GM12891 (cell line): ENCODE measurements at regions not wholly inside any gene's neighbourhood (a gene's known extent, or its start where the extent isn't known, plus 50 kb on each side); places are given as distances from the start of the nearest gene placed in this dataset.

Experiments used
- DNase-seq: peaks from one replicate; pipeline ENCODE4 v3.0.0; 2011; ENCODE audit warnings: low spot score; ENCODE audit not compliant: insufficient read length
- FAIRE-seq: peaks from 2 replicates; lab custom pipeline; 2011; peaks lifted over from hg19 to GRCh38; lab: Jason Lieb, UNC
- PAX5 ChIP-seq: IDR thresholded peaks from 2 replicates; pipeline ENCODE4 v1.6.1; 2011; ENCODE audit warnings: low read length, moderate library complexity, mild to moderate bottlenecking; ENCODE audit not compliant: insufficient read depth, severe bottlenecking
- POLR2A ChIP-seq: IDR thresholded peaks from 2 replicates; pipeline ENCODE4 v1.6.1; 2011; ENCODE audit warnings: low read depth, low read length, control low read depth
- POLR2AphosphoS5 ChIP-seq: IDR thresholded peaks from 2 replicates; pipeline ENCODE4 v1.6.1; 2011; ENCODE audit warnings: low read depth, low read length, control low read depth
- POU2F2 ChIP-seq: IDR thresholded peaks from 2 replicates; pipeline ENCODE4 v1.6.1; 2011; ENCODE audit warnings: low read depth, mild to moderate bottlenecking, control low read depth, low read length, moderate library complexity
- SPI1 ChIP-seq: IDR thresholded peaks from 2 replicates; pipeline ENCODE4 v1.6.1; 2011; ENCODE audit warnings: low read depth, low read length, control low read depth
- TAF1 ChIP-seq: IDR thresholded peaks from 2 replicates; pipeline ENCODE4 v1.6.1; 2011; ENCODE audit warnings: low read depth, low read length, control low read depth

DNA sequence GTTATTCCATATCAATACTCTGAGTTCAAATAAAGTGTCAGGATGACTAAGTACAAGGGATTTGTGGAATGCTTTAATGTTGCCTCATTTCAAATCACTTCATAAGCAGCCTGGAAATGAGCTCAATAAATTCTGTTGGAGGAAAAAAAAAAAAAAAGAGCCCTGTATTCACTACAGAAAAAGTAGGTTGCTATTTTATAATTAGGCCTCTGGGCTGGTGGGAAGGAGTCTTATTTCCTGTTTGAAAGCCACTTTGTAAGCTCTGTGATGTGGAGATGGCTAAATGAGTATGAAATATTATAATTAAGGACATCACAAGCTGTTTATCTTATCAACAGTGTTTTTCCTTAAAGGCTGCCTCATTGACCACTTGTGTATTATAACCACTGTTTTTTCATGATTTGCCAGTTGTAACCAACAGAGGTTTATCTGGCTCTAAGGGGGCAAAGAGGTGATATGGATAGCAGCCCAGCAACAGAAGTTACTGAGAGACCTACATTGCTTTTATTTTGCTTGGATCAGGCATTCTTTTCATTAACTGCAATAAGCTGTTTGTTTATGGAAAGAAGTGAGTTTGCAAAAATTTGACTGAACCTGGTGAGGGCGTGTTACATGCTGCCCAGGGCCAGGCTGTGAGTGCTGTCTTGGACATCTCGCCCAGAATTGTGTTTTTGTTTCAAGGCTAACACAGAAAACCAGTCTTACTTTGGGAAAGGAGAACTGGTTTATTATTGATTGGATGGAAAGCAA is 563.3 kb upstream of the MAP3K7 start:
- TF ChIP-seq PAX5 (no peak), TAF1 (no peak), POLR2AphosphoS5 (no peak), POLR2A (no peak), POU2F2 (no peak), SPI1 (no peak)
- DNase-seq = no peak
- no peak for FAIRE-seq

- TF ChIP-seq SPI1 = no peak
- no peak for TF ChIP-seq TAF1
- no peak for TF ChIP-seq PAX5
- FAIRE-seq (no peak), DNase-seq (no peak)
These were observed 562.5 kb upstream of the MAP3K7 start for GRCh38 chr6:91149246-91149955.

- no peak for TF ChIP-seq SPI1
- TF ChIP-seq POU2F2 = no peak
- no peak for TF ChIP-seq POLR2AphosphoS5
- no peak for TF ChIP-seq PAX5
- no peak for TF ChIP-seq POLR2A
- DNase-seq (no peak), FAIRE-seq (no peak)
These were observed 557.3 kb upstream of the MAP3K7 start for GRCh38 chr6:91144126-91144525.

DNA sequence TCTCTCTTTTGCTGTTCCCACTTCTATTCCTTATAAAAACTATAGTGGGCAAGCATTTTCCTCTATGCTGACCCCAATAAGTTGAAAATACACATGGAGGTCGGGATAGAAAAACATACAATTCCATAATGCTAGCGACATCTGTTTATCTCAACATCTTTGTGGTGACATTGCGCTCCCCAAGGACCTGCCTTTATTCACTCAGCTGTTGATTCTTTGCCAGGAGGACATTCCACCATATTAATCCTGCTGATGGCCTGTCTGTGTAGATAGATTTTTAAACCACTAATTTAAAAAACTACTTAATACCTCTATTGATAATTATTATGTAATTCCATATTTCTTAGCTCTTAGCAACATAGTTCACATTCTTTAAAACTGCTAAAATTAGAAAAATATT is 555.3 kb upstream of the MAP3K7 start:
- FAIRE-seq (no peak), DNase-seq (no peak)
- no peak for TF ChIP-seq POLR2A
- no peak for TF ChIP-seq POLR2AphosphoS5
- no peak for TF ChIP-seq SPI1
- TF ChIP-seq POU2F2 = no peak
- no peak for TF ChIP-seq PAX5
- TF ChIP-seq TAF1 = no peak

- FAIRE-seq (no peak), DNase-seq (no peak)
- TF ChIP-seq POLR2AphosphoS5 = no peak
- TF ChIP-seq POU2F2 = no peak
- no peak for TF ChIP-seq PAX5
- no peak for TF ChIP-seq SPI1
- no peak for TF ChIP-seq POLR2A
- TF ChIP-seq TAF1 = no peak
These were observed 554.5 kb upstream of the MAP3K7 start for GRCh38 chr6:91141346-91141745.

- no peak for TF ChIP-seq TAF1
- no peak for TF ChIP-seq SPI1
- no peak for TF ChIP-seq POU2F2
- TF ChIP-seq PAX5 = no peak
- no peak for TF ChIP-seq POLR2A
- no peak for TF ChIP-seq POLR2AphosphoS5
- FAIRE-seq = no peak
- DNase-seq = no peak
These were observed 553.6 kb upstream of the MAP3K7 start for GRCh38 chr6:91140449-91140848.

DNA sequence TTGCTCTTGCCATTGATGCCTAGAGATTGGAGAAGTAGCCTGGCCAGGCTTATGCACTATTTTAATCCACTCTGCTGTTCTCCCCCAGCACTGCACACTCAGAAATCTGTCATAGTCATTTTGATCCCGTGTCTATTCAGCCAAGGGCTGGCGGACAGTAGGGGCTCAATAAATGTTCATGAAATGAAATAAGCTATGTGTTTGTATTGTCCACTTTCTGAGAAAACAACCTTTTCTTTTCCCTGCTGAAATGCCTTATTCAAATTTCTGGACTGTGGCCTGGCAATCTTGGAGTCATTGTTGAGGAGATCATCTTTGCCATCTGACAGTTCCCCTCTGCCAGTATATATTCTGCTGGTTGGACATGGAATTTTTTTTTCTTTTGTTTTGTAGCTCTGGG is 550.4 kb upstream of the MAP3K7 start:
- DNase-seq (no peak), FAIRE-seq (no peak)
- no peak for TF ChIP-seq PAX5

GRCh38 chr6:91135406-91136103 is 548.7 kb upstream of the MAP3K7 start:
- DNase-seq (no peak), FAIRE-seq (no peak)
- TF ChIP-seq POLR2A = no peak

DNA sequence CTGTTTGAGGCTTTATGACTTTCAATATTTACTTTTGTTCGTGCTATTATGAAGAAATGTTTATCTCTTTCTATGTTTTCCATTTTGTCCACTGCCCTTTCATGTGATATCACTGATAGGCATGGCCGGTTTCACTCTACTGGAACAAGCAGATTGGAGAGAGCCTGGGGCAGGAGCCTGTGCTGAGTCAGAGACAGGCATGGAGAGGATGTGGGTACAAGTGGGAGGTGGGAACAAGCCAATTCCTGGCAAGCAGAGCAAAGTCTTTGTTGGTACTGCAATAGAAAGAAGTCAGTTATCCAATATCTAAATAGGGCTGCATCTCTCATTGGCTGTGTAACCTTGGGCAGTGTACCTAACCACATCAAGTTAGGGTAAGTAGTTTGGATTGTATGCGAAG is 545.6 kb upstream of the MAP3K7 start:
- DNase-seq = no peak
- no peak for FAIRE-seq
- no peak for TF ChIP-seq POLR2A
- TF ChIP-seq SPI1 = no peak
- no peak for TF ChIP-seq TAF1
- no peak for TF ChIP-seq POLR2AphosphoS5
- no peak for TF ChIP-seq POU2F2
- TF ChIP-seq PAX5 = no peak

DNA sequence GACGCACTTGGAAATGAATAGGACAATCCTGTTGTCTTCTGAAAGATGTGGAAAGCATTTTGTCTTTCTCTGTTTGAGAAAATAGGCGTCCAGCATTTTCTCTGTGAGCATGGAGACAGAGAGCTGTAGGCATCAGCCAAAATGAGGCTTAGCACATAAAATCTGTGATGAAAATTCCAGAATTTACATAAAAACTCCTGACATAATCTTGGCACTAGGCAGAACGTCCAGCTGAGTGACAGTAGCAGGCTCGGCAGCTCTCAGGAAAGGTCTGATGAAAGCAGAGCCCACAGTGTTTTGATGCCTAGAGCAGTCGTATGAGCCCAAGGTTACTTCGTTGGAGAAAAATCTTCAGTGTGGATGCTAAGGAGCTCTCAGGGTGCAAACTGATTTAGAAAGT is 543.3 kb upstream of the MAP3K7 start:
- FAIRE-seq (no peak), DNase-seq (no peak)
- no peak for TF ChIP-seq TAF1
